Fibroblast of pulmonary artery (primary cell): ENCODE measurements at regions not wholly inside any gene's neighbourhood (a gene's known extent, or its start where the extent isn't known, plus 50 kb on each side); places are given as distances from the start of the nearest gene placed in this dataset.

ENCODE experiments used
- DNase-seq: peaks from one replicate; pipeline ENCODE4 v3.0.0-alpha.2; 2010; ENCODE audit warnings: low read depth
- H3K4me3 ChIP-seq: replicated peaks from 2 replicates; pipeline ENCODE4 v1.5.1; 2011; ENCODE audit warnings: low read depth, mild to moderate bottlenecking, control low read depth, low read length, moderate library complexity
- CTCF ChIP-seq: IDR thresholded peaks from 2 replicates; pipeline ENCODE4 v1.5.1; 2011; ENCODE audit warnings: mild to moderate bottlenecking, control low read depth, low read length, inconsistent platforms; ENCODE audit errors: missing control alignments

- no peak for DNase-seq
- no peak overlapping the region for H3K4me3 ChIP-seq
- TF ChIP-seq CTCF = no peak
Observed at GRCh38 chr21:31399591-31399990, 55.5 kb upstream of the TIAM1 start.

- H3K4me3 ChIP-seq = no peak overlapping the region
- no peak for TF ChIP-seq CTCF
- DNase-seq = no peak
Observed at GRCh38 chr21:31398574-31398973, 54.5 kb upstream of the TIAM1 start.

DNA sequence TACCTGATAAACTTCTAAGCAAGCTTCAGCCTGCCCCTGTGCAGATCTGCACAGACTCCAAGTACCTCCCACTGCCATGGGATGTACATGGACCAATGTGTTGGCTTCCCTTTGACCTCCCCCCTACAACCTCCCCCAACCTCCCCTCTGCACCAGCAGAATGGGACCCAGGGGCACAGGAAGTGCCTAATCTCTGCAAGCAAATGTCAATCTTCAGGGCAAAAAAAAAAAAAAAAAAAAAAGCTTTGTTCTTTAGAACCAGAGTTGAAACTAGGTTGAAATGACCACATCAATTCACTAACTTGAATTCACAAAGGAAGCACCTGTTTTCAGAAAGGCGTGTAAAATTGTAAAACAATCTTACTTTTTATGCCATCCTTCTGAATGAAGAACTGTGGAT, 53.9 kb upstream of the TIAM1 start:
- no peak overlapping the region for H3K4me3 ChIP-seq
- no peak for TF ChIP-seq CTCF
- no peak for DNase-seq

DNA sequence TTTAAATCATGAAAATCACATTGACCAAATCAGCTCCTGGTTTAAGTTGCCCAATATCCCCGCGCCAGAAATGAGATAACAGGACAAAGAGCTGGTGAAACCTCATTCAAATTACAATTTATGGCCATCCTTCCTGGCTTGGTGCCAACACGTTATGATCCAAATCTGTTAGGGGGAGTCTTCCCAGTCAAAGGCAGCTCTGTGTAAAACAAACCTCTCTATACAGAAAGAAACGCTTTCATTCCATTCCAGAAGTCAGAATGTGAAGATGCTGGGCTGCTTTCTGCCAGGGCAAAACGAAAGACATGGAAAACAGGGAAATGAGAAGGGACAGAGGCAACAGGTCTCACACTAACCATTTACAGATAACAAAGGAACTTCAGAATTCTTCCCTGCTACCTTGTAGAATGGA, 53.5 kb upstream of the TIAM1 start:
- TF ChIP-seq CTCF = no peak
- no peak overlapping the region for H3K4me3 ChIP-seq
- peak; percentile 42 for DNase-seq

- no peak for TF ChIP-seq CTCF
- H3K4me3 ChIP-seq = no peak overlapping the region
- DNase-seq = no peak
Observed at GRCh38 chr21:31397030-31397429, 53.0 kb upstream of the TIAM1 start.

- TF ChIP-seq CTCF = no peak
- H3K4me3 ChIP-seq = no peak overlapping the region
- DNase-seq = no peak
Observed at GRCh38 chr21:31396399-31396798, 52.3 kb upstream of the TIAM1 start.

DNA sequence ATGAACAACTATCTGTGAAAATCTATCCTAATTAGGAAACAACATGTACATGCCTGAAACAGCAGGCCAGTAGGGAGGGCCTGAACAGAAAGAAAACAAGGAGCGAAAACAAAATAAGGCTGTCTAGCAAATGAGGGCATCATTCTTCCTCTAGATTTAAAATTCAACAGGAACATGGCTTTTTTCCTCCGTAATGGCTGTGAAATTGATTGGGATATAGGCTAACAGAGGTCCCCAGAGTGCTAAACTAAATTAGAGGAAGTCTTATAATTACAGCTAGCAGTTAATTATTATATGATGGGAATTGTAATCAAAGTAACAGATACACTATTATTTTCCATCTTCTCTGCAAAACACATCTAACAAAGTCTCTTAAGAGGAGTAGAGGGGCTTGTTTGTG, 51.7 kb upstream of the TIAM1 start:
- TF ChIP-seq CTCF = no peak
- no peak for DNase-seq
- H3K4me3 ChIP-seq = no peak overlapping the region
